Spleen (tissue), 11 donors: ENCODE measurements at regions not wholly inside any gene's neighbourhood (a gene's known extent, or its start where the extent isn't known, plus 50 kb on each side); places are given as distances from the start of the nearest gene placed in this dataset.

Source experiments
- DNase-seq: peaks from one replicate; pipeline ENCODE4 v3.0.0-alpha.2; 2020
- H3K27ac ChIP-seq, 8 donors: fragments of 200-600 bp; sonication (generic) in 7 of 8; 1 replicate in 4 of 8; 2 replicates in 4 of 8; pipeline versions ENCODE4 v1.5.0 to v1.8.0; 2016 to 2021; ENCODE audit warnings: inconsistent platforms in 4 of 8, mild to moderate bottlenecking in 4 of 8, moderate library complexity in 1 of 8
- H3K27me3 ChIP-seq, 7 donors: fragments of 200-600 bp; sonication (generic) in 6 of 7; replicated peaks in 1 of 7; 1 replicate in 4 of 7; 2 replicates in 3 of 7; pipeline versions ENCODE4 v1.5.0 to v1.8.0; 2016 to 2021; ENCODE audit warnings: inconsistent platforms in 3 of 7, mild to moderate bottlenecking in 1 of 7
- H3K36me3 ChIP-seq, 6 donors: fragments of 200-600 bp; sonication (generic) in 5 of 6; 1 replicate in 4 of 6; 2 replicates in 2 of 6; pipeline versions ENCODE4 v1.5.0 to v1.8.0; 2016 to 2021; ENCODE audit warnings: inconsistent platforms in 2 of 6
- H3K4me1 ChIP-seq, 6 donors: fragments of 200-600 bp; sonication (generic) in 5 of 6; 1 replicate in 3 of 6; 2 replicates in 3 of 6; pipeline versions ENCODE4 v1.5.0 to v1.8.0; 2016 to 2021; ENCODE audit warnings: inconsistent platforms in 3 of 6
- H3K4me3 ChIP-seq, 8 donors: fragments of 200-600 bp; sonication (generic) in 7 of 8; 1 replicate in 4 of 8; 2 replicates in 4 of 8; pipeline versions ENCODE4 v1.5.0 to v1.8.0; 2016 to 2021; ENCODE audit warnings: inconsistent platforms in 4 of 8, mild to moderate bottlenecking in 4 of 8, moderate library complexity in 2 of 8
- H3K9me3 ChIP-seq, 8 donors: fragments of 200-600 bp; sonication (generic) in 7 of 8; 1 replicate in 4 of 8; 2 replicates in 4 of 8; pipeline versions ENCODE4 v1.5.0 to v1.8.0; 2016 to 2021; ENCODE audit warnings: inconsistent platforms in 4 of 8
- CTCF ChIP-seq, 11 experiments: fragments of 200-600 bp in 7 of 11; fragments of 450-650 bp in 4 of 11; sonication (generic) in 4 of 11; IDR thresholded peaks in 8 of 11; conservative IDR thresholded peaks in 3 of 11; 1 replicate in 7 of 11; 2 replicates in 4 of 11; pipeline versions ENCODE4 v1.4.0 to v1.8.0; 2016 to 2021; ENCODE audit warnings: antibody characterized with exemption in 11 of 11, inconsistent platforms in 4 of 11, mild to moderate bottlenecking in 1 of 11
- POLR2A ChIP-seq, 3 donors: fragments of 450-650 bp; IDR thresholded peaks; one replicate each; pipeline ENCODE4 v1.5.1; 2017; ENCODE audit warnings: antibody characterized with exemption in 3 of 3, mild to moderate bottlenecking in 1 of 3
- POLR2AphosphoS5 ChIP-seq, 3 donors: sonication (generic); formaldehyde crosslinking; IDR thresholded peaks; one replicate each; pipeline ENCODE4 v1.5.1; 2017; ENCODE audit warnings: antibody characterized with exemption in 3 of 3
- WGBS, 5 donors: extraction: QIAGEN DNeasy Blood & Tissue Kit in 3 of 5; methylation state at CpG; one replicate each; pipeline versions ENCODE4 v1.1.5 to v1.1.7; 2013 to 2018; 5-methylcytosine and 5-hydroxymethylcytosine counted together
- intact Hi-C: fragments of 100-400 bp; cut with DNase I; formaldehyde crosslinking; loops from one replicate; pipeline ENCODE4 v1.15.0; 2023; ENCODE audit warnings: low total_unique reads
- donor health status: healthy with polysubstance abuse.
- donor health status: DM: no; HTN: no; CAD: no; lungs with moderate emphysema.
- donor health status: DM: no; HTN: no; CAD: no.
- donor health status: Bipolar disorder and iron deficiency.
- donor health status: healthy.
- donor health status: DM: no; HTN: no; CAD: no.
- donor health status: DM: yes; HTN: yes; CAD: no.

- no peaks in the 10 kb centered on the region for H3K27me3 ChIP-seq
- H3K27ac ChIP-seq = no peak overlapping the region
- no peaks in the 10 kb centered on the region for H3K4me1 ChIP-seq
- H3K9me3 ChIP-seq = no peaks in the 10 kb centered on the region
- intact Hi-C loops = no loop called here
- no peak for DNase-seq
- TF ChIP-seq POLR2AphosphoS5 (IDR thresholded peaks at IDR 0.05) (no peak), CTCF (IDR thresholded peaks at IDR 0.05 in 8 of 11, conservative IDR thresholded peaks at IDR 0.05 in 3 of 11) (no peak), POLR2A (IDR thresholded peaks at IDR 0.05) (no peak)
- no peak overlapping the region for H3K4me3 ChIP-seq
- 74 to 81% (median 79%) methylated on average over 7 of the region's 7 CpGs for WGBS, 5 donors
- H3K36me3 ChIP-seq = no peaks in the 10 kb centered on the region
Observed at GRCh38 chr13:47168618-47169017, 271.8 kb upstream of the HTR2A start.

- intact Hi-C loops = no loop called here
Observed at GRCh38 chr13:47168066-47168465, 271.2 kb upstream of the HTR2A start.

GRCh38 chr13:47166336-47166735, 269.5 kb upstream of the HTR2A start:
- Histone ChIP-seq H3K4me1 (no peaks in the 10 kb centered on the region), H3K9me3 (peaks cover 0 to 2% (median 0%) of the 10 kb centered on the region in 8 donors), H3K27ac (no peak overlapping the region), H3K4me3 (no peak overlapping the region), H3K36me3 (no peaks in the 10 kb centered on the region), H3K27me3 (no peaks in the 10 kb centered on the region)
- 67 to 84% (median 73%) methylated on average over 4 of the region's 4 CpGs for WGBS, 5 donors
- intact Hi-C loops = no loop called here
- no peak for TF ChIP-seq POLR2AphosphoS5 (IDR thresholded peaks at IDR 0.05)
- no peak for TF ChIP-seq POLR2A (IDR thresholded peaks at IDR 0.05)
- TF ChIP-seq CTCF (IDR thresholded peaks at IDR 0.05 in 8 of 11, conservative IDR thresholded peaks at IDR 0.05 in 3 of 11) = no peak
- DNase-seq = no peak

More at GRCh38 chr13:47168066-47168465, 271.2 kb upstream of the HTR2A start:
- TF ChIP-seq POLR2A (IDR thresholded peaks at IDR 0.05) (no peak), CTCF (IDR thresholded peaks at IDR 0.05 in 8 of 11, conservative IDR thresholded peaks at IDR 0.05 in 3 of 11) (no peak), POLR2AphosphoS5 (IDR thresholded peaks at IDR 0.05) (no peak)
- no peaks in the 10 kb centered on the region for H3K4me1 ChIP-seq
- no peaks in the 10 kb centered on the region for H3K9me3 ChIP-seq
- no peak for DNase-seq
- H3K27me3 ChIP-seq = no peaks in the 10 kb centered on the region
- H3K4me3 ChIP-seq = no peak overlapping the region
- no peak overlapping the region for H3K27ac ChIP-seq
- no peaks in the 10 kb centered on the region for H3K36me3 ChIP-seq
- WGBS, 5 donors = 42 to 73% (median 52%) methylated on average over 6 of the region's 6 CpGs

GRCh38 chr13:47159853-47160550, 263.1 kb upstream of the HTR2A start:
- Histone ChIP-seq H3K9me3 (peaks cover 0 to 4% (median 0%) of the 10 kb centered on the region in 8 donors), H3K4me1 (no peaks in the 10 kb centered on the region), H3K4me3 (no peak overlapping the region), H3K27ac (no peak overlapping the region), H3K36me3 (no peaks in the 10 kb centered on the region), H3K27me3 (peaks cover 0 to 4% (median 0%) of the 10 kb centered on the region in 7 donors)
- no peak for TF ChIP-seq CTCF (IDR thresholded peaks at IDR 0.05 in 8 of 11, conservative IDR thresholded peaks at IDR 0.05 in 3 of 11)
- no peak for DNase-seq
- intact Hi-C loops = no loop called here
- 85 to 96% (median 89%) methylated on average over 8 to 11 of the region's 11 CpGs for WGBS, 5 donors
